GM18861 (cell line): ENCODE measurements at regions not wholly inside any gene's neighbourhood (a gene's known extent, or its start where the extent isn't known, plus 50 kb on each side); places are given as distances from the start of the nearest gene placed in this dataset.

Source experiments
- ATAC-seq: cut with Tn5 transposase; IDR thresholded peaks from one replicate; pipeline ENCODE4 v1.9.1; 2021; ENCODE audit not compliant: unreplicated experiment

- no peak for ATAC-seq
Observed at GRCh38 chr16:9406038-9406712, 314.7 kb downstream of the HAPSTR1 start.

GRCh38 chr16:9407206-9407758, 315.8 kb downstream of the HAPSTR1 start:
- ATAC-seq, result no peak

- ATAC-seq, result no peak
Observed at GRCh38 chr16:9408297-9408878, 316.9 kb downstream of the HAPSTR1 start.

DNA sequence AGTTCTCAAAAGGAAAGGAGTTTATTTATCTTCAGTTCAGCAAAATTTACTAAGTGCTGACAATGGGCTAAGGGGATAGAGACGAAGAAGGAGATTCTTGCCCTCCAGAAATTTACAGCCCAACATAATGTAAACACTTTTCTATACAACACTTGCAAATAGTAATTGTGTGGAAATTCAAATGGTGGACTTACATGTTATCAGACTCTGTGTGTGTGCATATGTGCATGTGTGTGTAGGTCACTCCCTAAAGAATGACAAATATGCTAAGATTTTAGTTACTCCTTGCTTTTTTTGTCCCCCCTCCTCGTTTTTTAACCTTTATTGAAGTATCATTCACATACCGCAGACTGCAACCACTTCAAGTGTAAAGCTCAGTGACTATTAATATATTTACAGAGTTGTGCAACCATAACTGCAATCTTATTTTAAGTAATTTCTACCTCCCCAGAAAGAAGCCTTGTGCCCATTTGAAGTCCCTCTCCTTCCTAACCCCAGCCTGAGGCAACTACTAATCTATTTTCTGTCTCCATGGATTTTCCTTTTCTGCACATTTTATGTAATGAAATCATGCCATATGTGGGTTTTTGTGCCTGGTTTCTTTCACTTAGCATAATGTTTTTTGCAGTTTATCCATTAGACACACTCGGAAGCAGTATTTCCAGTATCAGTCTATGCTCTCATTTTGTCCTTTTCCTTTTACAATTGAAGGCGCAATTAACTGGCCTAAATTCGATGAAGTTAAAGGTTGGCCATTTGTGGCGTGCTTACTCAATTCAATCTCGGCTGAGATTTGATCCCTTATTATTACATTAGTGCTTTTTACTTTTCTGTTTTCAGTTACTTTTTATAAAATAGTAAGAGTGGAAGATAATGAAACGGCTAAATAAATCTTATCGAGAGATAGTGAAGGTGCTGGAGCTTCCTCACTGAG, 318.4 kb downstream of the HAPSTR1 start:
- no peak for ATAC-seq

DNA sequence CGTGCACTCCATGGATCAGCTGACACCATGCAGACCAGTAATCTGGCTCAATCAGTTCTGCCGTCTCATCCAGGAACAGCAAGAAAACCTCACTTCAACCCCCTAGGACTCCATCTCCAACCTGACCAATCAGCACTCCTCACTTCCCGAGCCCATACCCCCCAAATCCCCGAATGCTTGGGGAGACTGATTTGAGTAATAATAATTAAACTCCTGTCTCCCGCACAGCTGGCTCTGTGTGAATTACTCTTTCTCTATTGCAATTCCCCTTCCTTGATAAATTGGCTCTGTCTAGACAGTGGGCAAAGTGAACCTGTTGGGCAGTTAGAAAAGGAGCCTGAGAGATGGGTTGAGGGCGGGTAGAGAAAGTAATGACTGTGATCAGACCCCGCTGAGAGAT, 320.0 kb downstream of the HAPSTR1 start:
- ATAC-seq, result no peak

GRCh38 chr16:9412031-9412914, 320.8 kb downstream of the HAPSTR1 start:
- ATAC-seq, result no peak

DNA sequence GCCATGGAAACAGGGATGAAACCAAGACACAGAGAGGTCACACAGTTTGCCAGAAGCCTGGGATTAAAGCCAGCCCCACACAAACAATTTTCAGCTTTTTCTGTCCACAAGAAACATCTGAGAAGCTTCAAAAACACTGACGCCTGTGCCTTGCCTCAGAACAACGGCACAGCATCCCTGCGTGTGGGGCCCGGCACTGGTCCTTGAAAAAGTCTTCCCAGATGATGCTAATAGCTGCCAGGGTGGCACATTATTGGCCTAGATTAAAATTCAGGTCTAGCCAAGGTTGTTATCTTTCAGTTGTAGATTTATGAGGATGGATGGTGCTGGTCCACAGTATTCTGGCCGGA, 321.4 kb downstream of the HAPSTR1 start:
- no peak for ATAC-seq

DNA sequence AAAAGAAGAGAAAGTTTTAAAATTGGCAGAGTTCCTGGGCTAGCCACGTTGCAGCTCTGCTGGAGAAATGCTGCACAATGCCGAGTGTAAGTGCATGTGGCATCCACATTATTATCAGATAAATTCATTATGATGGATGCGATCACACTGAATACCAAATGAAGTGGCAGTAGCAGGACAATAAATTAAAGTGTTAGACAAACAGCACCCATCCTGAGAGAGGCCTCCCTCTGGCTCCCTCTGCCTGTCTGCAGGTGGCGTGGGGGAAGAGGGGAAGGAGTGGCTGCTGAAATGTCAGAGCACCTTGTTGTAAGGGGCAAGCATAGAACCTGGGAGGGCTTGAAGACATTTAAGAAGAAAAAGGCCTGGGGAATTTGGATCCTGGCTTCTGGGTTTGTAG, 324.1 kb downstream of the HAPSTR1 start:
- no peak for ATAC-seq

DNA sequence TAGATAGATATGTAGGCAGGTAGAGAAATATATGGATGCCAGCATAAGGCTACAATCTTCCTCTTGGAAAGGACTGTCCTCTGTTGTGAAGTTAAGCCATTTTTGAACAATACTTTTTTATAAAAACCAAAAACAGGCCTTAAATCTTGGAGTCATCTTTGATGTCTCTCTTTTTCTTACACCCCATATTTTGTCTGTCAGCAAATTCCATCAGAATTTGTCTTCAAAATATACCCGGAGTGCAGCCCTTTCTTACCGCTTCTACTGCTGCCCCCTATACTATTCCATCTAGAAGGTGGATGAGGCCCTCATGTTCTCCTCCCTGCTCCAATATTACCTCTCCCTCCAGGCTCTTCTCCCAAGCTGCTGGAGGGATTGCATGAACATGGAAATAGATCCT, 326.5 kb downstream of the HAPSTR1 start:
- ATAC-seq, result no peak

DNA sequence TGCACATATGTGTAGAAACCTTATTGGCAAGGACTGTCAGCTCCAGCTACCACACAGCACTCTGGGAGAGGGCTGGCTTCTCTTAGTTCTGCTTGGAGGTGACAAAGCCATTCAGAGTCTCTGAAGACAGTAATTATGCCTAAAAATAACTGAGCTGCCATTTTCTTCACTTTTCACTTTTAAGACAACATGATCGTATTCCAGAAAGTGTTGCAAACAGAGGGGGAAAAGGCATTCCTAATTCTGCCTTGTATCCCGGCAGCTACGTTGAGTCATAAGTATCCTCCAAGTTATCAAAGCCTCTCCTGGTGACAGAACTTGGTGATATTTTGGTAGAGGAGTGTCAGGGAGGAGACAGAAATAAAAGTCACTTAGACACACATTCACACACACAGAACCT, 327.7 kb downstream of the HAPSTR1 start:
- ATAC-seq, result no peak

DNA sequence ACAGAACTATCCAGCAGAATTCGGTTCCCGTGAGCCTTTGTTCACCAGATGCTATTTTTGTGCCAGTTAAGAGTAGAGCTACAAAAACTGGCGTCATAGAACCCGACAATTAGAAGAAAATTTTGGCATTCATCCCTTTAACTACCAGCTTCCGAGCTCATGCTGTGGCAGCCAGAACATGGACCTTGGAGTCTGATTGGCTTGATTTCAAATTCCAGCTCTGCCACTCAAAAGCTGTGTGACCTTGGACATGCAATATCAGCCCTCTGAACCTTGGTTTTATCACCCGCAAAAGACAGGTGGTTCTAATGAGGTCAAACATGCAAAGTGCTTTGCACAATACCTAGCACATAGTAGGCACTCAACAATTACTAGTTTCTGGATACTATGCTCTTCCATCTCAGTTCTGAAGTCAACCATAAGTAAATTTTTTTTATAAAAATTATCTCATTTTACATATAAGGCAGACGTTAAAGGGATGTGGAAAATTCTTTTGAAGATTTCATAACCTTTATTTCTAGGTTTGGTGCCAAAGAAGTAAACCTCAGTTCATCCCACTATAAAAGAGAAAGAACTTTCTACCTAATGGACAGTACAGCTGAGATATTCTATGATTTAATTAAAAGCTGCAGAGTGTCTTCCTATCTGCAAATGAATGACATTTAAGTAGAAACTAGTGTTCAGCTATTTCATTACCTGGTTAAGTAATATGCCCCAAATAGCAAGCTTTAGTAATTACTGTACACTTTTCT, 331.5 kb downstream of the HAPSTR1 start:
- no peak for ATAC-seq

GRCh38 chr16:9425236-9425635, 333.8 kb downstream of the HAPSTR1 start:
- no peak for ATAC-seq

- no peak for ATAC-seq
Observed at GRCh38 chr16:9428355-9429005, 337.0 kb downstream of the HAPSTR1 start.

DNA sequence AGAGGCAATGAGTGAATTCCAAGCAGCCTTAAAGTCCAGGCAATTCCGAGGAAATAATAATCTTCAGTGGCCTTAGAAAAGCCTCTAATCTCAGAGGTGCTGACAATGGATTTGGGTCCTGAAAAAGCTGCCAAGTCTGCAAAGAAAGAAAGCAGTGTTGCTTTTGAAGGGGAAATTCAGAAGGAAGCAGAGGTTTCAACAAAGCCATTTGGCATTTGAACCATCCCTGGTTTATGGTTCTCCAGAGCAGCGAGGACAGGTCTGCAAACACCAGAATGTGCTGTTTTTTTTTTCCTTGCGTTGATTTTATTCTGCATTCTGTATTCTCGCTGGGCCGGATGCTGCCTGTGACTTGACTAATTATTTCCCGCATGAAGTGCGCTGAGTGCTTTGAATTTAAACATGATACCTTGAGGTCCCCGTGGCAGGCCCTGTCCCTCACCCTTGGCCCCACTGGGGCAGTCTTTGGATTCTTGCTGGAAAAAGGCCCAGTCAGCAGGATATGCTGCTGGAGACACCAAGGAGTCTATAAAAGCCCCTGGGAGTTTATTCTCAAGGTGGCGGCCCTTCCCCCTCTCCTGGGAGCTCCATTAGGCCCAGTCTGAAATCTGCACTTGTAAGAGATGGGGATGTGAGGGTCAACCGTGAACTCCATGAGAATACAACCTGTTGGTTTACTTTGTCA, 338.3 kb downstream of the HAPSTR1 start:
- no peak for ATAC-seq

DNA sequence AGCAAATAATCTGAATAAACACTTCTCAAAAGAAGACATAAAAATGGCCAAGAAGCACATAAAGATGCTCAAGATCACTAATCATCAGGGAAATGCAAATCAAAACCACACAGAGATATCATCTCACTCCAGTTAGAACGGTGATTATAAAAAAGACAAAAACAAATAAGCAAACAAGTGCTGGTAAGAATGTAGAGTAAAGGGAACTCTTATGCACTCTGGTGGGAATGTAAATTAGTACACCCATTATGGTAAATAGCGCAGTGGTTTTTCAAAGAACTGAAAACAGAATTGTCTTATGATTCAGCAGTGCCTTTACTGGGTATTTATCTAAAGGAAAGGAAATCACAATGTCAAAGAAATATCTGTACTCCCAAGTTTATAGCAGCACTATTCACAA, 343.2 kb downstream of the HAPSTR1 start:
- ATAC-seq, result no peak

GRCh38 chr16:9436175-9436574, 344.7 kb downstream of the HAPSTR1 start:
- no peak for ATAC-seq

GRCh38 chr16:9437115-9437514, 345.7 kb downstream of the HAPSTR1 start:
- ATAC-seq, result no peak

- ATAC-seq, result no peak
Observed at GRCh38 chr16:9438991-9439390, 347.5 kb downstream of the HAPSTR1 start.

GRCh38 chr16:9441012-9441411, 349.6 kb downstream of the HAPSTR1 start:
- no peak for ATAC-seq
